GM19328 (cell line): ENCODE measurements at regions not wholly inside any gene's neighbourhood (a gene's known extent, or its start where the extent isn't known, plus 50 kb on each side); places are given as distances from the start of the nearest gene placed in this dataset.
"Not testable (repeated sequence)": the region's sequence is repeated elsewhere in the genome, so short reads cannot be mapped to it uniquely, and the experiment has no call there.

Experiments used
- ATAC-seq: cut with Tn5 transposase; IDR thresholded peaks from one replicate; pipeline ENCODE4 v1.9.1; 2021; ENCODE audit warnings: mild to moderate bottlenecking, moderate library complexity; ENCODE audit not compliant: unreplicated experiment

GRCh38 chr10:61021926-61022325 lies 77.9 kb upstream of the RHOBTB1 start:
- no peak for ATAC-seq

GRCh38 chr10:61020420-61021158 lies 76.6 kb upstream of the RHOBTB1 start:
- no peak for ATAC-seq

- ATAC-seq, result no peak
Measured at GRCh38 chr10:61018146-61018545, 74.2 kb upstream of the RHOBTB1 start.

GRCh38 chr10:61016630-61017029 lies 72.6 kb upstream of the RHOBTB1 start:
- no peak for ATAC-seq

GRCh38 chr10:61016007-61016406 lies 72.0 kb upstream of the RHOBTB1 start:
- no peak for ATAC-seq

- no peak for ATAC-seq
Measured at GRCh38 chr10:61010863-61011262, 66.9 kb upstream of the RHOBTB1 start.

- not testable (repeated sequence) for ATAC-seq
Measured at GRCh38 chr10:61003069-61003468, 59.1 kb upstream of the RHOBTB1 start.

GRCh38 chr10:61001731-61002122 lies 57.7 kb upstream of the RHOBTB1 start:
- no peak for ATAC-seq

GRCh38 chr10:61000769-61001730 lies 57.1 kb upstream of the RHOBTB1 start:
- no peak for ATAC-seq

- ATAC-seq, result no peak
Measured at GRCh38 chr10:60998932-60999331, 54.9 kb upstream of the RHOBTB1 start.

- ATAC-seq, result no peak
Measured at GRCh38 chr10:60994128-60994527, 50.1 kb upstream of the RHOBTB1 start.
